CD14-positive monocyte (primary cell): ENCODE measurements at regions not wholly inside any gene's neighbourhood (a gene's known extent, or its start where the extent isn't known, plus 50 kb on each side); places are given as distances from the start of the nearest gene placed in this dataset.
A peak's percentile ranks its signal among the peaks of the same experiment; 100 is the strongest.

Experiments used
- DNase-seq, 3 donors: peaks; one replicate each; pipeline ENCODE4 v3.0.0-alpha.2; 2011 to 2022
- H2AFZ ChIP-seq: 2 replicates; pipeline ENCODE4 v1.6.0; 2012; ENCODE audit warnings: mild to moderate bottlenecking, low read depth, low read length, inconsistent platforms; ENCODE audit not compliant: insufficient read depth, poor library complexity, severe bottlenecking
- H3K27ac ChIP-seq, 2 donors: 1 replicate in 1 of 2; 2 replicates in 1 of 2; pipeline ENCODE4 v1.5.1; 2012 to 2013; ENCODE audit warnings: low read length in 2 of 2, control low read depth in 1 of 2, inconsistent platforms in 1 of 2, low read depth in 1 of 2, mild to moderate bottlenecking in 1 of 2
- H3K27me3 ChIP-seq, 2 donors: one replicate each; pipeline versions ENCODE4 v1.6.0 to v1.6.1; 2011 to 2013; ENCODE audit warnings: low read length in 2 of 2; ENCODE audit not compliant: control insufficient read depth in 2 of 2, insufficient read depth in 2 of 2
- H3K36me3 ChIP-seq, 2 donors: replicated peaks in 1 of 2; 1 replicate in 1 of 2; 2 replicates in 1 of 2; pipeline versions ENCODE4 v1.5.1 to v1.6.1; 2012 to 2013; ENCODE audit warnings: low read length in 2 of 2, control low read depth in 1 of 2, inconsistent platforms in 1 of 2, mild to moderate bottlenecking in 1 of 2; ENCODE audit not compliant: insufficient read depth in 2 of 2, control insufficient read depth in 1 of 2
- H3K4me1 ChIP-seq, 2 donors: 1 replicate in 1 of 2; 2 replicates in 1 of 2; pipeline versions ENCODE4 v1.5.1 to v1.6.1; 2012 to 2013; ENCODE audit warnings: low read length in 2 of 2, control low read depth in 1 of 2, inconsistent platforms in 1 of 2, mild to moderate bottlenecking in 1 of 2, moderate library complexity in 1 of 2; ENCODE audit not compliant: insufficient read depth in 2 of 2, control insufficient read depth in 1 of 2
- H3K4me2 ChIP-seq: replicated peaks from 2 replicates; pipeline ENCODE3; 2012; ENCODE audit warnings: low read length, moderate library complexity, mild to moderate bottlenecking; ENCODE audit not compliant: poor library complexity, severe bottlenecking; ENCODE audit errors: extremely low read depth
- H3K4me3 ChIP-seq, 3 experiments: fragments of 200-600 bp in 1 of 3; sonication (generic) in 1 of 3; replicated peaks in 1 of 3; 1 replicate in 2 of 3; 2 replicates in 1 of 3; pipeline ENCODE4 v1.5.1; 2011 to 2013; ENCODE audit warnings: low read length in 3 of 3, mild to moderate bottlenecking in 3 of 3, control low read depth in 2 of 3, low read depth in 2 of 3, inconsistent platforms in 1 of 3, moderate library complexity in 1 of 3
- H3K79me2 ChIP-seq: 2 replicates; pipeline ENCODE4 v1.6.0; 2012; ENCODE audit warnings: mild to moderate bottlenecking, control low read depth, inconsistent platforms, low read length, moderate library complexity; ENCODE audit not compliant: insufficient read depth
- H3K9ac ChIP-seq: 2 replicates; pipeline ENCODE4 v1.6.0; 2017; ENCODE audit warnings: low read length, mild to moderate bottlenecking; ENCODE audit not compliant: insufficient read depth, poor library complexity, severe bottlenecking
- H3K9me3 ChIP-seq, 2 donors: replicated peaks in 1 of 2; 1 replicate in 1 of 2; 2 replicates in 1 of 2; pipeline versions ENCODE4 v1.5.1 to v1.6.1; 2012 to 2013; ENCODE audit warnings: low read length in 2 of 2, control low read depth in 1 of 2; ENCODE audit not compliant: control insufficient read depth in 1 of 2, insufficient read depth in 1 of 2
- H4K20me1 ChIP-seq: 2 replicates; pipeline ENCODE4 v1.6.0; 2012; ENCODE audit warnings: mild to moderate bottlenecking, low read length, control low read depth, moderate library complexity; ENCODE audit not compliant: insufficient read depth
- H3K27ac Mint-ChIP-seq, 7 donors: one replicate each; pipeline ENCODE4 v1.8.0; 2020; ENCODE audit warnings: mild to moderate bottlenecking in 7 of 7, mixed read lengths in 7 of 7, moderate library complexity in 6 of 7, inconsistent platforms in 2 of 7
- H3K27me3 Mint-ChIP-seq, 3 donors: one replicate each; pipeline ENCODE4 v1.8.0; 2021 to 2022; ENCODE audit warnings: low read depth in 3 of 3, mild to moderate bottlenecking in 3 of 3, mixed read lengths in 3 of 3, moderate library complexity in 3 of 3, inconsistent platforms in 1 of 3
- H3K36me3 Mint-ChIP-seq, 2 donors: one replicate each; pipeline ENCODE4 v1.8.0; 2020; ENCODE audit warnings: mixed read lengths in 2 of 2, inconsistent platforms in 1 of 2, mild to moderate bottlenecking in 1 of 2
- H3K4me1 Mint-ChIP-seq: one replicate; pipeline ENCODE4 v1.8.0; 2020; ENCODE audit warnings: mild to moderate bottlenecking, mixed read lengths
- H3K4me3 Mint-ChIP-seq, 2 donors: one replicate each; pipeline ENCODE4 v1.8.0; 2020; ENCODE audit warnings: mild to moderate bottlenecking in 2 of 2, mixed read lengths in 2 of 2, moderate library complexity in 1 of 2
- H3K9me3 Mint-ChIP-seq, 7 donors: one replicate each; pipeline ENCODE4 v1.8.0; 2020 to 2022; ENCODE audit warnings: mixed read lengths in 7 of 7, mild to moderate bottlenecking in 6 of 7, moderate library complexity in 6 of 7, inconsistent platforms in 2 of 7
- WGBS: methylation state at CpG from one replicate; pipeline ENCODE4 v1.1.5; 2013; ENCODE audit warnings: missing lambda C conversion rate; ENCODE audit not compliant: insufficient coverage; 5-methylcytosine and 5-hydroxymethylcytosine counted together
- intact Hi-C, 2 donors: fragments of 100-400 bp; cut with micrococcal nuclease; formaldehyde crosslinking; loops; one replicate each; pipeline versions ENCODE4 v1.15.0 to v1.15.1; 2023
- TF ChIP-seq, protein P1 (sequence below): fragments of 200-600 bp; IDR thresholded peaks from one replicate; pipeline ENCODE4 v1.8.0; 2022; ENCODE audit warnings: antibody characterized with exemption, mild to moderate bottlenecking

DNA sequence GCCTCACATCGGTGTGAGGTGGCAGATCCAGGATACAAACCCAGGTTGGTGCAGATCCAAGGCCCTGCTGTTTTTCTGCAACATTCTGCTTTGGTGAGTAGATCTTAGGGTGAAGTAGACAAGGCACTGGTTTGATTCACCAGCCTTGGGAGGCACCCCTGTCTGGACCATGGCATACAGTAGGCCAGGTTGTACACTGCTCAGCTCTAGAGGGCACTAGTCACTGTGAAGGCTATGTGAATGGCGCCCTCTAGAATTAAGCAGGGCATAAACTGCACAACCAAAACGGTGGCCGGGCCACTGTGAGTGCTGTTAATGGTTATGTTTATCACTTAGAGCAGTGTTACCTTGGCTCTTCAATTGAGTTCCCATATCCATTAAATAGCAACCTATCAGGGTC is 280.6 kb upstream of the PWP1 start:
- no peak overlapping the region for H3K9ac ChIP-seq
- no peak overlapping the region for H2AFZ ChIP-seq
- no peaks in the 10 kb centered on the region for H3K27me3 ChIP-seq
- no peak overlapping the region for H3K27ac ChIP-seq
- no peak overlapping the region for H3K4me2 ChIP-seq
- TF ChIP-seq, protein P1, sequence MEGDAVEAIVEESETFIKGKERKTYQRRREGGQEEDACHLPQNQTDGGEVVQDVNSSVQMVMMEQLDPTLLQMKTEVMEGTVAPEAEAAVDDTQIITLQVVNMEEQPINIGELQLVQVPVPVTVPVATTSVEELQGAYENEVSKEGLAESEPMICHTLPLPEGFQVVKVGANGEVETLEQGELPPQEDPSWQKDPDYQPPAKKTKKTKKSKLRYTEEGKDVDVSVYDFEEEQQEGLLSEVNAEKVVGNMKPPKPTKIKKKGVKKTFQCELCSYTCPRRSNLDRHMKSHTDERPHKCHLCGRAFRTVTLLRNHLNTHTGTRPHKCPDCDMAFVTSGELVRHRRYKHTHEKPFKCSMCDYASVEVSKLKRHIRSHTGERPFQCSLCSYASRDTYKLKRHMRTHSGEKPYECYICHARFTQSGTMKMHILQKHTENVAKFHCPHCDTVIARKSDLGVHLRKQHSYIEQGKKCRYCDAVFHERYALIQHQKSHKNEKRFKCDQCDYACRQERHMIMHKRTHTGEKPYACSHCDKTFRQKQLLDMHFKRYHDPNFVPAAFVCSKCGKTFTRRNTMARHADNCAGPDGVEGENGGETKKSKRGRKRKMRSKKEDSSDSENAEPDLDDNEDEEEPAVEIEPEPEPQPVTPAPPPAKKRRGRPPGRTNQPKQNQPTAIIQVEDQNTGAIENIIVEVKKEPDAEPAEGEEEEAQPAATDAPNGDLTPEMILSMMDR: peak; percentile 64
- Mint-ChIP-seq H3K9me3 (peaks cover 0 to 2% (median 0%) of the 10 kb centered on the region in 7 donors), H3K27me3 (no peaks in the 10 kb centered on the region), H3K27ac (no peak overlapping the region), H3K4me3 (no peak overlapping the region), H3K4me1 (peaks cover 17% of the 10 kb centered on the region), H3K36me3 (no peaks in the 10 kb centered on the region)
- WGBS: no CpG with 5 or more reads among the region's 4 CpGs
- intact Hi-C loops: loop anchor here (5.0 kb wide), 2 partner anchors 88 to 273 kb away; a partner anchor contains a TSS
- H3K4me3 ChIP-seq: no peak overlapping the region
- no peaks in the 10 kb centered on the region for H3K9me3 ChIP-seq
- peaks cover 11 to 13% of the 10 kb centered on the region in 2 donors for H3K4me1 ChIP-seq
- no peaks in the 10 kb centered on the region for H3K79me2 ChIP-seq
- DNase-seq: peak; percentile 7 to 29 (median 16)
- no peaks in the 10 kb centered on the region for H4K20me1 ChIP-seq
- H3K36me3 ChIP-seq: no peaks in the 10 kb centered on the region

DNA sequence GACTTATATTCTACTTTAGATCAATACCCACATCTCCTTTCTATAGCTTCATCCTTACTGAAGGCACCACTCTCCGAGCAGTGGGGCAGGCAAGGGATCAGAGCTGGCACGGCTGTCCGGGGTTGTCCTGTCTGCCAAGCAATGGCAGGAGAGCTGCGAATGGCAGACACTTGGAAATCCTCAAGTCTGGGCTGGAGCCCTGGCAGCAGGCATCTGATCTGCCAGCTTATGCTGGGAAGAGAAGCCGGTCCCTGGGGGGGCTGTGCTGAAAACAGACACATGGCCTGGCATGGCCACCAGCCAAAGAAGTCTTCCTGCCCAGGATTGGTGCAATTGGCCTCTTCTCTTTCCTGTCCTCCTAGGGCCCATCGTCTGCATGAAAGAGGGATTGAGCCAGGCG is 280.2 kb upstream of the PWP1 start:
- peaks cover 0 to under 1% (median 0%) of the 10 kb centered on the region in 3 donors for H3K27me3 Mint-ChIP-seq
- no peaks in the 10 kb centered on the region for H3K27me3 ChIP-seq
- no peak overlapping the region for H3K4me3 Mint-ChIP-seq

More for the DNA sequence above, 280.2 kb upstream of the PWP1 start:
- no peak overlapping the region for H3K4me2 ChIP-seq
- peaks cover 15% of the 10 kb centered on the region for H3K4me1 Mint-ChIP-seq
- H3K9me3 Mint-ChIP-seq: peaks cover 0 to 2% (median 0%) of the 10 kb centered on the region in 7 donors
- intact Hi-C loops: no loop called here
- H3K4me1 ChIP-seq: peaks cover 10 to 11% of the 10 kb centered on the region in 2 donors
- no peak overlapping the region for H3K27ac ChIP-seq
- H4K20me1 ChIP-seq: no peaks in the 10 kb centered on the region
- no peaks in the 10 kb centered on the region for H3K36me3 ChIP-seq
- WGBS: 86% methylated on average over 7 of the region's 7 CpGs
- H3K9me3 ChIP-seq: no peaks in the 10 kb centered on the region
- H3K9ac ChIP-seq: no peak overlapping the region
- no peaks in the 10 kb centered on the region for H3K36me3 Mint-ChIP-seq
- H3K4me3 ChIP-seq: no peak overlapping the region
- no peak overlapping the region for H3K27ac Mint-ChIP-seq
- no peak overlapping the region for H2AFZ ChIP-seq
- no peak for DNase-seq
- H3K79me2 ChIP-seq: no peaks in the 10 kb centered on the region
- TF ChIP-seq, protein P1: no peak
